GM21360 (cell line): ENCODE measurements at regions not wholly inside any gene's neighbourhood (a gene's known extent, or its start where the extent isn't known, plus 50 kb on each side); places are given as distances from the start of the nearest gene placed in this dataset.

ENCODE experiments used
- ATAC-seq: cut with Tn5 transposase; IDR thresholded peaks from one replicate; pipeline ENCODE4 v1.9.1; 2021; ENCODE audit warnings: mild to moderate bottlenecking, moderate library complexity; ENCODE audit not compliant: unreplicated experiment

GRCh38 chr4:119933606-119934005 is 133.0 kb downstream of the MAD2L1 start:
- no peak for ATAC-seq

GRCh38 chr4:119932277-119932676 is 134.4 kb downstream of the MAD2L1 start:
- no peak for ATAC-seq

GRCh38 chr4:119930546-119930945 is 136.1 kb downstream of the MAD2L1 start:
- no peak for ATAC-seq

- no peak for ATAC-seq
These were observed 144.8 kb downstream of the MAD2L1 start for GRCh38 chr4:119921830-119922229.

- ATAC-seq, result no peak
These were observed 160.4 kb downstream of the MAD2L1 start for GRCh38 chr4:119906277-119906676.

- no peak for ATAC-seq
These were observed 168.4 kb downstream of the MAD2L1 start for GRCh38 chr4:119898211-119898610.

- ATAC-seq, result no peak
These were observed 169.4 kb downstream of the MAD2L1 start for GRCh38 chr4:119897260-119897659.

- no peak for ATAC-seq
These were observed 171.9 kb downstream of the MAD2L1 start for GRCh38 chr4:119894650-119895208.

- ATAC-seq, result no peak
These were observed 192.8 kb downstream of the MAD2L1 start for GRCh38 chr4:119873794-119874325.

- ATAC-seq, result no peak
These were observed 193.5 kb downstream of the MAD2L1 start for GRCh38 chr4:119873132-119873531.

- no peak for ATAC-seq
These were observed 194.2 kb downstream of the MAD2L1 start for GRCh38 chr4:119872371-119873016.

GRCh38 chr4:119870856-119871255 is 195.8 kb downstream of the MAD2L1 start:
- no peak for ATAC-seq

GRCh38 chr4:119865789-119866188 is 200.9 kb downstream of the MAD2L1 start:
- no peak for ATAC-seq

- ATAC-seq, result no peak
These were observed 201.3 kb downstream of the MAD2L1 start for GRCh38 chr4:119865389-119865788.

- ATAC-seq, result no peak
These were observed 204.9 kb downstream of the MAD2L1 start for GRCh38 chr4:119861731-119862130.

GRCh38 chr4:119858176-119858575 is 208.5 kb downstream of the MAD2L1 start:
- no peak for ATAC-seq

GRCh38 chr4:119854364-119854763 is 212.3 kb downstream of the MAD2L1 start:
- ATAC-seq, result no peak

- no peak for ATAC-seq
These were observed 215.0 kb downstream of the MAD2L1 start for GRCh38 chr4:119851649-119852048.

- no peak for ATAC-seq
These were observed 212.8 kb upstream of the PDE5A start for GRCh38 chr4:119841361-119841760.

GRCh38 chr4:119835613-119835910 is 207.0 kb upstream of the PDE5A start:
- ATAC-seq, result no peak

GRCh38 chr4:119834906-119835612 is 206.5 kb upstream of the PDE5A start:
- no peak for ATAC-seq

GRCh38 chr4:119833611-119834010 is 205.0 kb upstream of the PDE5A start:
- no peak for ATAC-seq
